ACC112 (cell line): ENCODE measurements at regions not wholly inside any gene's neighbourhood (a gene's known extent, or its start where the extent isn't known, plus 50 kb on each side); places are given as distances from the start of the nearest gene placed in this dataset.

Experiments
- H2AFZ ChIP-seq: fragments of 200-600 bp; sonication (generic); one replicate; pipeline ENCODE4 v1.6.0; 2017; ENCODE audit warnings: antibody characterized with exemption, low read length; ENCODE audit not compliant: unreplicated experiment
- H3K27ac ChIP-seq: fragments of 200-600 bp; sonication (generic); 2 replicates; pipeline ENCODE4 v1.5.1; 2014; ENCODE audit warnings: low read depth, mild to moderate bottlenecking, antibody characterized with exemption, low read length, moderate library complexity
- H3K27me3 ChIP-seq: fragments of 200-600 bp; sonication (generic); 2 replicates; pipeline ENCODE4 v1.6.1; 2014; ENCODE audit warnings: mild to moderate bottlenecking, antibody characterized with exemption, low read length, moderate library complexity, mixed read lengths; ENCODE audit not compliant: insufficient read depth
- H3K36me3 ChIP-seq: fragments of 200-600 bp; sonication (generic); 2 replicates; pipeline ENCODE4 v1.6.1; 2016; ENCODE audit warnings: mild to moderate bottlenecking, antibody characterized with exemption, low read length, moderate library complexity, mixed read lengths; ENCODE audit not compliant: insufficient read depth
- H3K4me1 ChIP-seq: fragments of 200-600 bp; sonication (generic); one replicate; pipeline ENCODE4 v1.6.1; 2016; ENCODE audit warnings: low read length, mixed read lengths; ENCODE audit not compliant: insufficient read depth, unreplicated experiment, control insufficient read depth
- H3K4me3 ChIP-seq: fragments of 200-600 bp; sonication (generic); 2 replicates; pipeline ENCODE4 v1.5.1; 2014; ENCODE audit warnings: mild to moderate bottlenecking, low read depth, low read length
- H3K79me2 ChIP-seq: fragments of 200-600 bp; sonication (generic); one replicate; pipeline ENCODE4 v1.6.0; 2016; ENCODE audit warnings: low read length; ENCODE audit not compliant: control insufficient read depth, unreplicated experiment, insufficient read depth

DNA sequence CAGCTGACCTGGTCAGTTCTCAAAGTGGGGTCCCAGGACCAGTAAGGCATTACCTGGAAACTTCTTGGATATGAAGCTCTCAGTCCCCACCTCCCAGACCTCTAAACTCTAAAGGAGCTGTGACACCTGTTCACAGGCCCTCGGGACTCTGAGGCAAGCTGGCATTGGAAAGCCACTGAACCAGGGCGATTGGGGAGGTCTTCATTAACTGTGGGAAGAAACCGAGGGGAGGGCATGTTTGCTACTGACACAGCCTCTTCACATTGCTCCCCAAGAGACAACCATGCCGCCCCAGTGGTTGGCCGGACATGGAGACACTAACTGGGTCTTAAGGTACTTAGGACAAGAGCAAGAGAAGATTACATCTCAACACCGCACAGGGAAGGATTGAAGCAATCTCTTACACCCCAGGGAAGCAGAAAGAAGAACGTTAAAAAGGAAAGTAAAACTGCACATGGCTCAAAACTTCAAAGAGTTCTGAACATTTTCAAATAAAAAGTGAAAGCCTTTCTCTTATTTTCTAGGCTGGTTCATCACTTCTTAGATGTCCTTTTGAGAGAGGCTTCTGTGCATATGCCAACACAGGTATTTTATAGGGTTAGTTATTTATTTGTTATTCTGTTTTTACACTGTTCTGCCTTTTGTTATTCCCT is 210.0 kb upstream of the CST7 start:
- Histone ChIP-seq H3K36me3 (no peaks in the 10 kb centered on the region), H3K79me2 (no peaks in the 10 kb centered on the region), H3K4me3 (no peak overlapping the region), H2AFZ (no peak overlapping the region), H3K4me1 (no peaks in the 10 kb centered on the region), H3K27me3 (no peaks in the 10 kb centered on the region), H3K27ac (no peak overlapping the region)

DNA sequence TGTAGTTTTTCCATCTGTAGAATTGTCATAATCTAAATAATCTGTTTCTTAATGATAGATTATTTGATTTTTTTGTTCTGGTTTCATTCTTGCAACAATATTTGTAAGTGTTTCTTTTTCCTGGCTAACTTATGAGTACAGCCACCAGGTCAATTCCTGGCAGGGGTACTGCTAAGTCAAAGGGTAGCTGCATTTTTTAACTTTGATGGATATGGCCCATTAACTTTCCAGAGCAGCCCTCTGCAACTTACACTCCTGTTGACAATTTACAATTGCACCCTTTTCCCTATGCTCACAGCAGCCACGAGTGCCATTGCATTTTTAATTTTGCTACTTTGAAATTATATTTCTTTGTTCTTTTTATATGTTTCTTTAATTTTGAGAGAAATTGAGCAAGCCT is 209.3 kb upstream of the CST7 start:
- H3K79me2 ChIP-seq, result no peaks in the 10 kb centered on the region
- H3K4me1 ChIP-seq, result no peaks in the 10 kb centered on the region
- no peaks in the 10 kb centered on the region for H3K36me3 ChIP-seq
- no peaks in the 10 kb centered on the region for H3K27me3 ChIP-seq
- no peak overlapping the region for H2AFZ ChIP-seq
- no peak overlapping the region for H3K27ac ChIP-seq
- H3K4me3 ChIP-seq, result no peak overlapping the region

DNA sequence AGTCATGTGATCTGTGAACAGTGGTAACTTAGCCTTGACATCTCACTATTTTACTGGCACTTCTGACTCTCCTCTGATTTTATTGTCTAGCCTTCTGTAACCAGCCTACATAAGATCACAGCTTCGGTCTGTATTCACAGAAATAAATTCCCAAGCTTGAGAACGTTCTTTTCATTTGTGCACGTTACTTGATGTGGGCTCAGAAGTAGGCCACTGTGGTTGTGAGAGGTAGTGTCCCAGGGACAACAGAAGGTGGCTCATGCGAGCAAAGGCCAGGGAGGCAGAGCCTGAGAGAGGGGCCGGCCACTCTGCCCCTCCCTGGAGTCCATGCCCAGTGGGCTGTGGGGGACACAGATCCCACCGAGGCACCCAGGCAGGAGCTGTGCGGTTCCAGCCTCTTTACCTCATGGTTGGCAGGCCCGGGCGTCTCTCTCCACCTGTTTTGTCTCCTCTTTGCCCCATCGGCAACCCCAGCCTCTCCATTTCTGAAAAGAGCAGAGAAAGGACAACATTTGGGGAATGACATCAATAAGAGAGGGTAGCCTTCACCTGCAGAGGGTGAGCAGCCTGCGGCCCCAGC is 207.5 kb upstream of the CST7 start:
- Histone ChIP-seq H3K4me1 (no peaks in the 10 kb centered on the region), H3K27ac (no peak overlapping the region), H3K27me3 (no peaks in the 10 kb centered on the region), H3K36me3 (no peaks in the 10 kb centered on the region), H2AFZ (no peak overlapping the region), H3K4me3 (no peak overlapping the region), H3K79me2 (no peaks in the 10 kb centered on the region)

DNA sequence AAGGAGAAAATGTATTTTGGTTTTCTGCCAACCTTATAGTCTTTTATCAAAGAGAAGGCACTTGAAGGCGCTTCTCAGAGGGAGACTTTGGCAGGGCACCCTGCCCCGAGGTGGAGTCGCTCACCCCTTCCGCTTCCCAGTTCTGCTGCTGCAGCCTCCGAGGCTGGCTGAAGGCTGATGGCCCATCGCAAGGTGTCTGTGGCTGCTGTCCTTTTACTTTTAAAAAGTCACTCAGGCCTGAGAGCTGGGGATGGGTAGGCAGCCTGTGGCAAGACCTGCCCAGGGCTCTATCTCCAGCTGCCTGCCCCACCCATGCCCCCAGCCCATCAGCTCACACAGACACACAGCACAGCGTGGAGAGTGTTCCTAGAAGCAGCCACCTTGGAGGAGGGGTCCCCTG is 206.6 kb upstream of the CST7 start:
- H2AFZ ChIP-seq, result no peak overlapping the region
- no peak overlapping the region for H3K4me3 ChIP-seq
- H3K27ac ChIP-seq, result no peak overlapping the region
- no peaks in the 10 kb centered on the region for H3K36me3 ChIP-seq
- no peaks in the 10 kb centered on the region for H3K4me1 ChIP-seq
- H3K79me2 ChIP-seq, result no peaks in the 10 kb centered on the region
- no peaks in the 10 kb centered on the region for H3K27me3 ChIP-seq

DNA sequence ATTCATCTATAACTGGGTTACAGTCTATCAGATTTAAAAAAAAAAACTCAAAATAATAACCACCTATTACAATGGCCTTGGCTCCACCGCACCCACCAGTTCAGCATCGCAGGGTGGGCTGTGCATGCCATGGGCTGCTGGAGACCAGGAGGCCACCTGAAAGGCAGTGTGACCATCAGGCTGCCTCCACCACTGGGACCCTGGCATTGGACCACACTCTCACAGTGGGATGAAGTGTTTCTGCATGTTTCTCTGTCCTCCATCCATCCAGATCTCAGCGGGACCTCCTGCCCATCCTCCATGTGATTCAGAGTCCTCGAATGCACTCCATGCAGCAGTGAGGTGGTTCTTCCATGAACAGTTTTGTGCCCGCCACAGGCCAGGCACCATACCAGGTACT is 206.1 kb upstream of the CST7 start:
- Histone ChIP-seq H3K27me3 (no peaks in the 10 kb centered on the region), H3K36me3 (no peaks in the 10 kb centered on the region), H3K4me1 (no peaks in the 10 kb centered on the region), H2AFZ (no peak overlapping the region), H3K4me3 (no peak overlapping the region), H3K79me2 (no peaks in the 10 kb centered on the region), H3K27ac (no peak overlapping the region)

DNA sequence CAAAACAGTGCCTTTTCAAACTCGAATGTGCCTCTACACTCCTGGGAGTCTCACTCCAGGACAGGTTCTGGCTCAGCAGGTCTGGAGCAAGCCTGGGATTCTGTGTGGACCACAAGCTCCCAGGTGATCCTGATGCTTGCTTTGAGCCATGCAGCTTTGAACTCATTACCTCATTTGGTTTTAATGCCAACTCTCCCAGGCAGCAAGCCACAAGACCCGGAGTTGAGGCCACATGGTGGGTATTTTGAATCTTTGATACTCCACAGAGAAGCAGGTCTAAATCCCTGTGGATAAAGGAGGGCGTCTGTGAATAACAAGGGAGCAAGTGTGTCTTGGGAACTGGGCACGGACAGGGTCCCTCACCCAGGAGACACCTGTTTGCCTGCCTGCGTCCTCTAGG is 205.4 kb upstream of the CST7 start:
- no peak overlapping the region for H3K27ac ChIP-seq
- H3K36me3 ChIP-seq, result no peaks in the 10 kb centered on the region
- no peaks in the 10 kb centered on the region; the same call in 1 of the 2 replicates for H3K27me3 ChIP-seq
- H2AFZ ChIP-seq, result no peak overlapping the region
- H3K79me2 ChIP-seq, result no peaks in the 10 kb centered on the region
- H3K4me3 ChIP-seq, result no peak overlapping the region
- H3K4me1 ChIP-seq, result no peaks in the 10 kb centered on the region

DNA sequence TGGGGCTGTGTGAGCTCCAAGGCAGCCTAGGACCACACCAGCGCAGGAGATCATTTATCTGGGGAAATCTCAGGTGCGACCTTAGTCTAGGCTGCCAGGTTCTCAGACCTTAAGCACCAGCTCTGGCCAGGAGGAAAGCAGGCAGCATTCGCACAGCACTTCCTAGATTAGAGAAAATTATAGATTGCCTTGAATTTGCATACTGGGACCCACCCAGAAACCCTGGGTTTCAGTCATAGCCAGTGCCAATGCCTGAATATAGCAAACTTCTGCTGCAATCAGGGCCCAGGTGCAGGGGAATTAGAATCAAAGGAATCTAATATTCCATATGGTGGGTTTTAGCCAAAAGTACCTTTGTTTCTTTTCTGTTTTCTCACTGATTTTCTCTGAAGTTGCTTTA is 204.3 kb upstream of the CST7 start:
- no peaks in the 10 kb centered on the region; the same call in 1 of the 2 replicates for H3K27me3 ChIP-seq
- H3K4me1 ChIP-seq, result no peaks in the 10 kb centered on the region
- no peaks in the 10 kb centered on the region for H3K36me3 ChIP-seq
- H3K79me2 ChIP-seq, result no peaks in the 10 kb centered on the region
- H3K4me3 ChIP-seq, result no peak overlapping the region
- H3K27ac ChIP-seq, result no peak overlapping the region
- H2AFZ ChIP-seq, result no peak overlapping the region

DNA sequence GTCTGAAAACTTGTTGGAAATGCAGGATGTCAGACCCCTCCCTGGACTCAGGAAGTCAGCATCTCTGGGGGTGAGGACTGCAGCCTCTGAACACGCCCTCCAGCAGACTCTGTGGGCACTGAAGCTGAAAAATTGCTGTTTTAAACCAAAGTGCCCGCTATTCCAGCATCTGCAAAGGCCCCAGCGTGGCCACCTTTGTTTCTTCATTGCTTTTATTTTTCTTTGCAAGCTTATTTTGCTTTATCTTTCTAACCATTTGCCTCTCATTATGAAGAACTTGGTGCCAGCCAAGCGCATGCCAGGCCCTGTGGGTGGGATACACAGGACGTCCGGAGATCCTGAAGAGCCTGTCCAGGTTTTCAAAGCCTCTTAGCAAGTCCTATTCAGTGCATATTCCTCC is 203.9 kb upstream of the CST7 start:
- Histone ChIP-seq H3K36me3 (no peaks in the 10 kb centered on the region), H3K27me3 (no peaks in the 10 kb centered on the region; the same call in 1 of the 2 replicates), H2AFZ (no peak overlapping the region), H3K79me2 (no peaks in the 10 kb centered on the region), H3K4me1 (no peaks in the 10 kb centered on the region), H3K4me3 (no peak overlapping the region), H3K27ac (no peak overlapping the region)

DNA sequence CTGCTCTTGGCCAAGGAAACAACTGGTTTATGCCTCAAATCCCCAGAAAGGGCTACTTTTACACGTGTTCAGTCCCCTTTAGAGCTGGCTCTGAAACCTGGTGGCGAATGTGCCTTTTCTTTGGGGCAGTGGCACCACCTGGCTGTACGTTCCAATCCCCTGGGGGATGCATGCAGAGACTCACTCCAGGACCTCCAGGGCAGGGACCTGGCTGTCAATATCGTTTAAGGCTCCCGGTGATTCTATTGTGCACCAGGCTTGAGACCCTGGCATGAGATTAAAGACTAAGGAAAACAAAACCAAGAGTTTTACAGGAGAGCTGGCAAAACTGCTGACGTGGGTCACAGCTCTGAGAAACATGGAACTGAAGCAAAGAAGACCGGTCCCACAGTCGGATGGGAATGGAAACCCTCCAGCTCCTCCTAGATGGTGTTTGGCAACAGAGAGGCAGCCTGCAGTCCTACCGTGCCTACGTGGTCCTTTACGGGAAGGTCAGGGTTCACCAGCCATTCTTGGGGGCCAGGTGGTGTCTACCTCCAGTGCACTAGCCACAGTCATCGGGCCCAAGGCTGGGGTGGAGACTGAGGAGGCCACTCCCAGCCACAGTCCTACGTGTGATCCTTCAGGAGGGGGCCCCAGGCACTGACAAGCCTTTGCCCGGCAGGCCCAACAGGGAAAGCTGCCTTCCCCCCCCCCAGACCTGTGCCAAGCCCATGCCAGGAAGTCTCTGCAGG is 203.3 kb upstream of the CST7 start:
- Histone ChIP-seq H3K27me3 (no peaks in the 10 kb centered on the region; the same call in 1 of the 2 replicates), H3K27ac (no peak overlapping the region), H3K4me3 (no peak overlapping the region), H3K36me3 (no peaks in the 10 kb centered on the region), H3K4me1 (no peaks in the 10 kb centered on the region), H3K79me2 (no peaks in the 10 kb centered on the region), H2AFZ (no peak overlapping the region)

DNA sequence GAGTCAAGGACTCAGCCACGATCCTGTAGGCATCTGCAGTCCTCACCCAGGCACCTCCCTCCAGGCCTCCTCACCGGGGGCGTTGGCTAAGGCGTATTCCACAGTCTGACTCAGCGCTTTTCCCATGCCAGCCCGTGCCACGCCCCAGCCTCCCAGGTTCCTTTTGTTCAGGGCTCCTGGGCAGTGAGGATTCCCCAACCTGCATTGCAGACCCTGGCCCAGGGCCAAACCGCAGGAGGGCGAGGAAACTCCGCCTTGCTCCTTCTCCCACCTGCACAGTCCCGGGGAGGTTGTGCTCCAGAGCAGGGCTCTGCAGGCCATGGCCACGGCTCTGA is 202.8 kb upstream of the CST7 start:
- Histone ChIP-seq H3K36me3 (no peaks in the 10 kb centered on the region), H3K27me3 (no peaks in the 10 kb centered on the region; the same call in 1 of the 2 replicates), H3K4me1 (no peaks in the 10 kb centered on the region), H3K27ac (no peak overlapping the region), H3K79me2 (no peaks in the 10 kb centered on the region), H2AFZ (no peak overlapping the region), H3K4me3 (no peak overlapping the region)
